Breast epithelium (tissue), 4 donors: ENCODE measurements at regions not wholly inside any gene's neighbourhood (a gene's known extent, or its start where the extent isn't known, plus 50 kb on each side); places are given as distances from the start of the nearest gene placed in this dataset.

Experiments used
- DNase-seq, 2 donors: peaks; one replicate each; pipeline ENCODE4 v3.0.0-alpha.2; 2019; ENCODE audit warnings: low spot score in 2 of 2
- H3K27ac ChIP-seq, 2 donors: fragments of 200-600 bp; sonication (generic) in 1 of 2; one replicate each; pipeline ENCODE4 v1.5.1; 2016 to 2019; ENCODE audit warnings: mild to moderate bottlenecking in 1 of 2
- H3K27me3 ChIP-seq, 2 donors: fragments of 200-600 bp; sonication (generic) in 1 of 2; one replicate each; pipeline versions ENCODE4 v1.5.1 to v1.6.0; 2017 to 2019; ENCODE audit warnings: control low read depth in 1 of 2, mild to moderate bottlenecking in 1 of 2
- H3K36me3 ChIP-seq: fragments of 200-600 bp; one replicate; pipeline ENCODE4 v1.5.1; 2019
- H3K4me1 ChIP-seq, 2 donors: fragments of 200-600 bp; sonication (generic); one replicate each; pipeline ENCODE4 v1.5.1; 2016 to 2019; ENCODE audit warnings: control low read depth in 1 of 2
- H3K4me3 ChIP-seq, 3 donors: fragments of 200-600 bp; sonication (generic); 1 replicate in 2 of 3; 2 replicates in 1 of 3; pipeline ENCODE4 v1.5.1; 2016 to 2019; ENCODE audit warnings: mild to moderate bottlenecking in 3 of 3, moderate library complexity in 2 of 3
- H3K9me3 ChIP-seq, 2 donors: fragments of 200-600 bp; sonication (generic) in 1 of 2; one replicate each; pipeline ENCODE4 v1.5.1; 2016 to 2019; ENCODE audit warnings: control low read depth in 1 of 2
- POLR2A ChIP-seq: fragments of 450-650 bp; IDR thresholded peaks from one replicate; pipeline ENCODE4 v1.6.1; 2016; ENCODE audit warnings: antibody characterized with exemption, mild to moderate bottlenecking, moderate library complexity
- POLR2AphosphoS5 ChIP-seq, 3 donors: sonication (generic); formaldehyde crosslinking; IDR thresholded peaks; one replicate each; pipeline ENCODE4 v1.6.1; 2017; ENCODE audit warnings: antibody characterized with exemption in 3 of 3
- intact Hi-C: fragments of 100-400 bp; cut with DNase I; formaldehyde crosslinking; loops from one replicate; pipeline ENCODE4 v1.15.1; 2023; ENCODE audit warnings: low total_unique reads
- TF ChIP-seq, protein P1 (sequence below), 3 donors: fragments of 450-650 bp; IDR thresholded peaks; one replicate each; pipeline ENCODE4 v1.5.1; 2016 to 2017; ENCODE audit warnings: antibody characterized with exemption in 3 of 3, mild to moderate bottlenecking in 3 of 3, moderate library complexity in 3 of 3

DNA sequence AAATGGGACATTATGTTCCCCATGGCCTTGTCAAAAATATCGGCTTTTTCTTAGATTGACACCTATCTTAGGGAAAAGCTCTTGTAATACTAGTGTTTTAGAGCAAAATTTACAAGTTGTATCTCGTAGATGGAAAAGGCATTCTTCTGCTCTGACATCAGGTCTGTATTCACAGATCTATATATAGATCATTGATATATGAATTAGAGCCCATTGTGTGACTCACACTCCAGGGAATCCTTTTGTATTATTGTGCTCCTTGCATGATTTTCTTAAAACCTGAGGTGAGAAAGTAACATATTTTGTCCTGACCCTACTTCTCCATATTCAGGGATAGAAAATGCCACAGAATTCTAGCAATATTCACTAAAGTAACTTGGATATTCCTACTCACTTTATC, 1160.8 kb upstream of the B3GALT2 start:
- no peaks in the 10 kb centered on the region for H3K9me3 ChIP-seq
- no peak overlapping the region for H3K4me3 ChIP-seq
- no peaks in the 10 kb centered on the region for H3K36me3 ChIP-seq
- DNase-seq: no peak
- no peaks in the 10 kb centered on the region for H3K4me1 ChIP-seq
- TF ChIP-seq POLR2AphosphoS5 (IDR thresholded peaks at IDR 0.05) (no peak), POLR2A (no peak)
- TF ChIP-seq, protein P1, sequence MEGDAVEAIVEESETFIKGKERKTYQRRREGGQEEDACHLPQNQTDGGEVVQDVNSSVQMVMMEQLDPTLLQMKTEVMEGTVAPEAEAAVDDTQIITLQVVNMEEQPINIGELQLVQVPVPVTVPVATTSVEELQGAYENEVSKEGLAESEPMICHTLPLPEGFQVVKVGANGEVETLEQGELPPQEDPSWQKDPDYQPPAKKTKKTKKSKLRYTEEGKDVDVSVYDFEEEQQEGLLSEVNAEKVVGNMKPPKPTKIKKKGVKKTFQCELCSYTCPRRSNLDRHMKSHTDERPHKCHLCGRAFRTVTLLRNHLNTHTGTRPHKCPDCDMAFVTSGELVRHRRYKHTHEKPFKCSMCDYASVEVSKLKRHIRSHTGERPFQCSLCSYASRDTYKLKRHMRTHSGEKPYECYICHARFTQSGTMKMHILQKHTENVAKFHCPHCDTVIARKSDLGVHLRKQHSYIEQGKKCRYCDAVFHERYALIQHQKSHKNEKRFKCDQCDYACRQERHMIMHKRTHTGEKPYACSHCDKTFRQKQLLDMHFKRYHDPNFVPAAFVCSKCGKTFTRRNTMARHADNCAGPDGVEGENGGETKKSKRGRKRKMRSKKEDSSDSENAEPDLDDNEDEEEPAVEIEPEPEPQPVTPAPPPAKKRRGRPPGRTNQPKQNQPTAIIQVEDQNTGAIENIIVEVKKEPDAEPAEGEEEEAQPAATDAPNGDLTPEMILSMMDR (IDR thresholded peaks at IDR 0.05): no peak
- intact Hi-C loops: no loop called here
- H3K27me3 ChIP-seq: no peaks in the 10 kb centered on the region
- H3K27ac ChIP-seq: no peak overlapping the region

DNA sequence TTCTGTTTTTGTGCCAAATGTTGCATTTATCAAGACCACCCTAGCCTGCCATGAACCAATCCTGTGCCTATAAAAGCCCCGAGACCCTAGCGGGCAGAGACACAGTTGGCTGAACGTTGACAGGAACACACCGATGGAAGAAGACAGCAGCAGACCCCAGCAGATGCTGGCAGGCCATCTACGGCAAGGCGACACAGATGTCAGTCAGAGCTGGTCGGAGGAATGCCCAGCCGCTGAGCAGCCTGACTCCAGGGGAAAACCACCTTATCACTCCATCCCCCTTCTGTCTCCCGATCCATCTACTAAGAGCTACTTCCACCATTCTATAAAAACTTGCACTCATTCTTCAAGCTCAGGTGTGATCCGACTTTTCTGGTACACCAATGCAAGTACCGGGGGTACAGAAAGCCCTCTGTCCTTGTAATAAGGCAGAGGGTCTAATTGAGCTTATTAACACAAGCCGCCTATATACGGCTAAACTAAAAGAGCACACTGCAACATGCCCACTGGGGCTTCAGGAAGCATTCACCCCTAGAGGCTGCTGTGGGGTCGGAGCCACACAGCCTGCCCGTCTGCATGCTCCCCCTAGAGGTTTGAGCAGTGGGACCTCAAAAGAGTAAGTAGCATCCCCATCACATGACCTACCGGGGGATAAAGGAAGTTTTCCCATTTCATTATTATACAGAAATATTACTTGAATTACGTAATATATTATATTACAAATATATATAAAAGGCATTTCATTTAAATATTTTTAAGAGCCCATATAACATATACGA, 1156.3 kb upstream of the B3GALT2 start:
- H3K27ac ChIP-seq: no peak overlapping the region
- intact Hi-C loops: no loop called here
- H3K27me3 ChIP-seq: no peaks in the 10 kb centered on the region
- TF ChIP-seq POLR2A: no peak
- no peak overlapping the region for H3K4me3 ChIP-seq
- H3K4me1 ChIP-seq: no peaks in the 10 kb centered on the region
- no peaks in the 10 kb centered on the region for H3K9me3 ChIP-seq
- no peaks in the 10 kb centered on the region for H3K36me3 ChIP-seq
- no peak for DNase-seq

DNA sequence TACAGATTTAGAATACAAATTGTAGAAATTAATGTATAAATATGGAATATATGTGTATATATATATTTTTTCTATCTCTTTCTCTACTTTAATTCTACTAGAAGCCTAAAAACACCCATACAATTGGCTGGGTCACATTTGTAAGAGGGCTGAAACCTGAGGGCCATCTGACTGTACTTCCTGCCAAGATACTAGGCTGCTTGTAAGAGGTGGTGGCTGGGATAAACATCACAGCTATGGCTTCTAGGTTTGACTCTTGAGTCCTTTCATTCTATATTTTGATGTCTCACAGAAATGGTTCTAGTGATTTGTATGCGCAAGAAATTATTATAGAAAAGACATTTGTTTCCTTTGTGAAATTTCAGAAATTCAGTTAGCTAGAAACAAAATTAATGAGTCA, 1155.2 kb upstream of the B3GALT2 start:
- H3K27me3 ChIP-seq: no peaks in the 10 kb centered on the region
- no peaks in the 10 kb centered on the region for H3K4me1 ChIP-seq
- no peak for DNase-seq
- TF ChIP-seq POLR2AphosphoS5 (IDR thresholded peaks at IDR 0.05) (no peak), POLR2A (no peak)
- TF ChIP-seq, protein P1 (IDR thresholded peaks at IDR 0.05): no peak
- no peak overlapping the region for H3K27ac ChIP-seq
- H3K9me3 ChIP-seq: no peaks in the 10 kb centered on the region
- intact Hi-C loops: no loop called here
- no peaks in the 10 kb centered on the region for H3K36me3 ChIP-seq
- H3K4me3 ChIP-seq: no peak overlapping the region

DNA sequence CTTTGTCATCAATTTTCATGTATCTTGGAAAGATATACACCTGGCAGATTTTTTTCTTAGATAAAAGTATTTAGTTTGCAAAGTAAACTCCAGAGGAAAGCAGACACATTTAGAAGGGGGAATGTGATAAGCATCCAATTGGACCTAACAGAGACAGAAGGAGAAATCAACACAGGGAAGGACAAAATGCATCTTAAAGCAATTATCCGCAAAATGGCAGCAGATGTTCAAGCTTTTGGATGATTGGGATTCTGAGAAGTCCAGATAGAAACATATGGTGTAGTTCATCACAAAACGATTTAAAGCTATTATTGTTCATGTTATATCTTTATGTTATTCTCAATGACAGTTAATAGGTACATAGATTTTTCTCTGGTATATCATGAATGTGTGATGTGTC, 1153.1 kb upstream of the B3GALT2 start:
- Histone ChIP-seq H3K36me3 (no peaks in the 10 kb centered on the region), H3K27ac (no peak overlapping the region), H3K27me3 (no peaks in the 10 kb centered on the region), H3K9me3 (no peaks in the 10 kb centered on the region), H3K4me3 (no peak overlapping the region), H3K4me1 (no peaks in the 10 kb centered on the region)
- intact Hi-C loops: no loop called here
- no peak for DNase-seq
- no peak for TF ChIP-seq POLR2AphosphoS5 (IDR thresholded peaks at IDR 0.05)
- TF ChIP-seq, protein P1 (IDR thresholded peaks at IDR 0.05): no peak
- TF ChIP-seq POLR2A: no peak

DNA sequence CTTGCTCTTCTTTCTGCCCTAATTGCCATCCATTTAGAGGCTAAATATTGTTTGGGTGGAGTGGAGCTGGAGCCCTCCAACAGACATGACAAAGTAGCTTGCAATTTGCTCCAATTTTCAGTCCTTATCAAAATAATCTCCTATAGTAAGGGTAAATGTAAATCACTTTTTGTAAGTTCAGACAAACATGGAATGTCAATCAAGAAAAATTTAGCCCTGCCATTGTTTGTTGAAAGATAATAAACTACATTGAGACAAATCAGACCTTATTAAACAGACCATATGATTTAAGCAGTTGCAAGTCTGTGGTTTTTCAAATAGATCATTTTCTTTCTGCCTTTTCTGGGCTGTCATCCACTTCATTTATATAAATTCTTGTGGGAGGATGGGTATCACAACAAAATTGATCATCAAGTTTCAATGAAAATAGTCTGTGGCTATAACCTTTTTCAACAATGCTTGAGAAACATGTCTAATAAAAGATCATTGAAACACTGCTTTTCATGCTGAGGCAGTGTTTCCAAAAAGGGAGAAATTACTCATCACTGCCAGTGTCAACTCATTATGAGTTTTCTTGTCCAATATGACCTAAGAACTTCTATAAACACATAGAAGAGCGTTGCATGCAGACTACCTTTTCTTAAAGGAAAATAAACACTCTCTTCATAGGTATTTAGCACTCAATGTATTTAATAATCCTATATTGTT, 1152.0 kb upstream of the B3GALT2 start:
- Histone ChIP-seq H3K4me1 (no peaks in the 10 kb centered on the region), H3K27me3 (no peaks in the 10 kb centered on the region), H3K27ac (no peak overlapping the region), H3K4me3 (no peak overlapping the region), H3K9me3 (no peaks in the 10 kb centered on the region), H3K36me3 (no peaks in the 10 kb centered on the region)
- TF ChIP-seq POLR2AphosphoS5 (IDR thresholded peaks at IDR 0.05): no peak
- intact Hi-C loops: no loop called here
- DNase-seq: no peak

DNA sequence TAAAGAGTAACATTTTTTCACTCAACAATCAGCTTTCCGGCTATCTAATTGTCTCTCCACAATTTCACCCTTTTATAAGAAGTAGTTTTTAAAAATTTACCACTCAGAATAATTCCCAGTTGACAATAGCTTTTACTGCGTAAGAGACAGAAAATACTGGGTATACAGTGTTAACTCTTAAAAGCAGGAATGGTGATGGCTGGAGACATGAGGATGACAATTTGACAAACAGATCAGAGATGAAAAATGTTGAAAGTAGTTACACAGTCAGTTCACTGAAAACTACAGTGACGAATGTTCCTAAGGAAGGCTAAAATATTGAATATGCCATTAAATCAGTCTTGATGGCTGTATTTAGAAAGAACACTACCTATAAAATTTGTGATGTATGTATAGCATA, 1146.8 kb upstream of the B3GALT2 start:
- intact Hi-C loops: no loop called here
- Histone ChIP-seq H3K36me3 (no peaks in the 10 kb centered on the region), H3K4me1 (no peaks in the 10 kb centered on the region), H3K27me3 (no peaks in the 10 kb centered on the region), H3K4me3 (no peak overlapping the region), H3K9me3 (no peaks in the 10 kb centered on the region), H3K27ac (no peak overlapping the region)
- no peak for DNase-seq
- TF ChIP-seq POLR2AphosphoS5 (IDR thresholded peaks at IDR 0.05) (no peak), POLR2A (no peak)
